ENCODE measurements at regions not wholly inside any gene's neighbourhood (a gene's known extent, or its start where the extent isn't known, plus 50 kb on each side); places are given as distances from the start of the nearest gene placed in this dataset.

DNA sequence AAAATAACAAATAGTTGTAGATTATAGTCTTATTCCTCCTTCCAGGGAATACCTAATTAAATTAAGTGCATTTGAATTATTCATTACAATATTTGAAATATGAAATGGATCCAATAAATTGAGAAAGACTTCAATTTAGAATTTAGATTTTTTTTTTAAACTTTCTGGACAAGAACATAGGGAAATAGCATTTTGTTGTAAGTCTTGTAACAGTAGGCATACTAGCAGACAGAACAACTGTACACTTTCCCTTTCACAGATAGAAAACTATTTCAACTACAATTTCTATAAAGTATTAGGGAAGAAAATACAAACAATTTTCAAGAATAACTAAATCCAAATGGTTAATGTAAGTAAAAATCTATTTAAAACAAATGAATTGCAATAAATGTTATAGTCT lies 577.5 kb downstream of the USP25 start:
- DNase-seq, result no peak

DNA sequence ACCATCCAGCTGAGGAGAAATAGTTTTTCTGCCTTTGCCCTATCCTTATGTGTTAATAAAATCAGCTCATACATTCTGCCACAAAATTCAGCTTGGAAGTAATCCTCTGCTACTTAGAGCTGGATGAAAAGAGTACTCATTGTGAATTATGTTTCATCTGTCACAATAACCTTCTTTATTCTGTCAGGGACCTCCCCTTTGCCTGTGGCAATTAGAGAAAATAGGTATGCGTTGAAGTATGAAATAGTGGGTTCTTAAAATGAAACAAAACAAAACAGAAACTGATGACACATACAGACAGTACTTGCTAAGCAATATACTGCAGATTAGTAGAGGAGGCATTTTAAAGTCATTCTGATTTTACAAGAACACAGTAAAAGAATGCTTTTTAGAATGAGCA lies 578.5 kb downstream of the USP25 start:
- no peak for DNase-seq

DNA sequence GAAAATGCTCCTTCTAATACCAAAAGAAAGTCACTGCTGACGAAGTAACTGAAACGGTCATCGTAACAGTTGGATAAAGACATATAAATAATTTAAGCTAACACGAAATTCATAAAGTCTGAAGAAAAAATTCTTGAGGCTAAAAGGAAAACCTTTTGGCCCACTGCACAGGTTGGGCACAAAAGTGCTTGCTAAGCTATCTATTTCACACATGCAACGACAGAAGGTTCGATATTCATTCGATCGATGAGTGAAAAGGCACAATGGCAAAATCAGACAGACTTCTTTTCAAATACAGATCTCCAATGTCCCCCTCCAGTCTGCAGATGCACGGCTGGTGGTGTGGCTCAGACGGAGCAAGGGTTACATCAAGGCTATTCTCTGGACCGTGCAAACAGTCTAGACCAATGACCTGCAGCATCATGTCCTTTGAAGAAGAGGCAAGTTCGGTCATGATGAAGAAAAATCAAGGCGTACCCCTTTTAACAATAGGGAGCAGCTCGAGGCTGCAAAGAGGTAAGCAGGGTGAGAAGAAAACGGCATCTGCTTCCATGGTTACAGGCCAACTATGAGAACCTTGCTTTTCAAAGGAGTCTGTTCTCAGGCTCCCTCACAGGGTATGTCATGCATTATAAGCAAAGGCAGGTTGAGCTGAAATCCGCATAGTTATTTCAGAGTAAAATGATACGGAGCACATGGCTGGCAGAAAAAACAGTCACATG lies 579.6 kb downstream of the USP25 start:
- DNase-seq, result no peak

DNA sequence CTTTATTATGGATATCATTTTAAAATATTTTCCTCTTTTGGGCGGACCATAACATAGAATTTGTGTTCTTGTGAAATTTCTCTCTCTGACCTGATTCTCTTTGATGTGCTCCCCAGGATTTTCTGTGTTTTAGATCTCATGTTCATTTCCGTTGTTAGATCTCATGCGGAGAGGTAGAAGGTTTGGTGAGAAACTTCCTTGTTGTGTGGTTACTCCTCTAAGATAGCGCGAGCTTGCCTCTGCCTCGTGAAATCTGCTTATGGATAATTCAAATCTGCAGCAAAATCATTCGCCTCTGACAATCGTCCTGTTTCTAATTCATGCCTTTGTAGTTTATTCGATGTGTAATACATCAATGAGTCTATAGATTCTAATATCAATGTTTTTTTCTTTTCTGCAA lies 580.4 kb downstream of the USP25 start:
- DNase-seq, result no peak

DNA sequence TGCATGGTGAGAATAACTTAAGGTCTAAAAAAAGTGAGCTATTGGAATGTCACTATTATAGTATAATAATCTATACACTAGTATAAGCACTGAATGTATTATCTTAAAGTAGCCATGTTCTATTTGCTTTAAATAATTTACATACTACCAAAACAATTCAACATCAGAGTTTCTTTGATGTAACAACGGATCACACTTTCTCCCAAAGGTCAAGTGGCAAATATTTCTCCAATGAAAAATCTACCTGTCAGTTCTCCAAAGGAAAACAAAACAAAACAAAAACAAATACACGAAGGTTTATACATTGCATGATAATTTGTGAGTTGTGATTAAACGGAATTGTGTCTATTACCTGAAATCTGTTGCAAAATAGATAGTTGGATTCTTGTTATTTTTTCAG lies 581.4 kb downstream of the USP25 start:
- no peak for DNase-seq

DNA sequence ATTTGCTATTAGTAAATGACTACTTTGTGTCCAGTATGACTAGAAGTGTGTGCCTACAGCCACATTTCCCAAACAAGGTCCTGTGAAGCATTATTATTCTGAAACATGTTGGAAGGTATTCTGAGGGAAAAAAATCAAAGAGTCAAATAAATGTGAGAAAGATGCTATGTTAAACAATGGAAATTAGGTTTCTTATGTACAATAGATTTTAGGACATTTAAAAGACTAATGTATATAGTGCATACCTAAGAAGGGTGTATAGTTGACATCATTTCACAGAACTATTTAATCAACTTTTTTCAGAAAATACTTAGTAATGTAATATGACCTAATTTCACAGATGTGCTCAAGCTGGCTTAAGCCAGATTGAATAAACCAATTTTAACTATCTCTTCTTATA lies 582.5 kb downstream of the USP25 start:
- DNase-seq, result no peak

DNA sequence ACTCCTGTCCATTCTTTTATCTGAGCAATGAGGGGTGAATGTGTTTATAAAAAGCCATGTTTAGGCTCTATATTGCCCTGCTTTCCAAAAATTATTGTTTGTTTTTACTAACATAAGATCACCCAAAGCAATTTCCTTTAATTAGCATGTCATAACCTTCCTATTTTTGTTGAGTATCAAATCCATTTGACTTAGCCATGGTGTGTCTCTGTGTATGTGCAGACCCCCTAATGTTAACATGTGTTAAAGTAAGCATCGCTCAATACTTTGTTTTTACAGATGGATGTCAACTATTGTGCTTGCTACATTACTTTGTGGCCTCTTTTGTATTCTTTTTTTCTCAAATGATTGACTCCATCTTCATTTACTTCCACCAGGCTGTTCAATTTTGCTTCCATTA lies 585.4 kb downstream of the USP25 start:
- no peak for DNase-seq

DNA sequence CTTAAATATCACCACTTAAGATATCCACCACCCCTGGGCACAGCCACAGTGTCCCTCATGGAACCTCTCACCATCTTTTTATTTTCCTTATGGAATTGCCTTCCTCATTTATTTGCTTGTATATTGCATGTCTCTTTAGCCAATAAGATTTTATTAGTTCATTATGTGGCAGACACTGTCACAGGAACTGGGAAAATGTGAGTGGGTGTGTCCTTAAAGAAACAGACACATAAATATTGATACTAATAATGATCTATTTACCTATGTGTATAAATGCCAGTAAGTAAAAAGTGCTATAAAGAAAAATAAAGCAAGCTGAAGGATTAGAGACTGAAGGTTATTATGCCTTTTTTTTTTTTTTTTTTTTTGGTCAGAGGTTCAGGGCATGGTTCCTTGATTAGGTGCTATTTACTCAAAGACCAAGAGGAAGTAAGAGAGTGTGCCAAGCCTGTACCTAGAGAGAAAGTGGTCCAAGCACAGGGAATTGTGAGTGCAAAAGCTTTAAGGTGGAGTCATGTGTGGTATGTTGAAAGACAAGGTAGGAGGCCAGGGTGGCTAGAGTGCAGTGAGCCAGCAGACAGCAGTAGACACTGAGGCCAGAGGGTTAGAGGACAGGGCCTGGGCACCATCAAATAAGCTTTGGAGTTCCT lies 589.0 kb downstream of the USP25 start:
- DNase-seq, result no peak

DNA sequence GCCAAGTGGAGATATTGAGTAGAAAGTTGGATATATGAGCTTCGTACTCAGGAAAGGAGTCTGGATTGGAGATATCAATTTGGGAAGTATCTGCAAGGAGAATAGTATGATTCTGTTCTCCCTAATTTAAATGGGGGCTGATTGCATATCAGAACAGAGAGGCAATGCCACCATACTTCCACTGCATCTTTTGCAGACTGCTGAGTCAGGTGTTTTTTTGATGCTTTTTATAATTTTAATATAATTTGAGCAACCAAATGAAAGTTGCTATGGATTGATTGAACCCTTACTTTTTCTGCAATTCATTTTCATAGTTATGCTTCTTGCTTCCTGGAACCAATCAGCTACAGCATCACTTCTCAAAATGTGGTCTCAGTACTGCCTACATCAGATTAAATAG lies 590.3 kb downstream of the USP25 start:
- DNase-seq, result no peak

DNA sequence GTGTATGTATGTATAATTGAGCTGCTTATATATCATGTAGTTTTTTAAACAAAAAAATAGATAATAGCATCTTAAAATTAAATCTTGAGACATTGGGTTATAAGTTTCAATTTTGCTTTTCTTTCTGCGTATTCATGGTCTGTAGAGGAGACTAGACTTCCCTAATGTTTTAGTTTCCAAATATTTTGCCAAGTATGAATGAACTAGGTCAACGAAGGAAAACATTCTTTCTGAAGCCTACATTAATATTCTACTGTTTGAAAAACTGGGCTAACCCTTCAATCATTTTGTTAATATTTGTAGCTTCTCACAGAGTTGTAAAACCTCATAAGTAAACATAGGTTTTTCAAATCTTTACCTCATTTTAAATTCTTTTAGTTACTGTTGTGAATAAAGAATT lies 592.7 kb downstream of the USP25 start:
- no peak for DNase-seq

DNA sequence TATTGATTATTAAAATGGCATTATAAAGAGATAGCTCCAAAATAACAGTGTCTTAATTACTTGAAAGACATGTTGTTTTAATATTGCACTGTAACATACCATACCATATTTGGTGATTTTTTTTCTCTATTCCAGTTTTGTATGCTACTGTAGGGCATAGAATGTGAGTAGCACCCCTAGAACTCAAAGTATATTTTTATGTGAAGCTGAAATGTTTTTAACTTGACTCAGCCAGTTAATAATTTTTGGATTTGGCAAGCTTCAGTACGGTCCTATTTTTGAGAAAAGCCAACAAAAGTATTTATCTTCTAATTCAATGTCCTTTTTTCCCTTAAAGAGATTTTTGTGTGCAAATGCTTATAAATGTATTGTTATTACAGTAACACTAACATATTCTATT lies 593.8 kb downstream of the USP25 start:
- DNase-seq, result no peak

DNA sequence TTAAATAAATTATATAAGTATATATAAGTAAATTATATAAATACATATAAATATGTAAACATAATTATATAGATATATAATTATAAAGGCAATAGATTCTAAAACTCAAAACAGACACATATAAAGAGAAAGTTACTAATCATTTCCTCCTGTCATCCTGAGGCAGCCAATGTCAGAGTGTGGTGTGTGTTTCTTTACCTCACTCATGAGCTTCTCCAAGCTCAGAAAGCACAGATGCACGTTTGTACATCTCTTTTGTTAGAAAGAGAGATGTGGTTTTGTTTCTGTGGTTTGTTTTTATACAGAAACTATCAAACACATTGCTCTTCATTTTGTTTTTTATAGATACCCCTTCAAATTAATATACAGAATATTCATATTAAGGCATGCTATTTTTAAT lies 594.8 kb downstream of the USP25 start:
- DNase-seq, result no peak

DNA sequence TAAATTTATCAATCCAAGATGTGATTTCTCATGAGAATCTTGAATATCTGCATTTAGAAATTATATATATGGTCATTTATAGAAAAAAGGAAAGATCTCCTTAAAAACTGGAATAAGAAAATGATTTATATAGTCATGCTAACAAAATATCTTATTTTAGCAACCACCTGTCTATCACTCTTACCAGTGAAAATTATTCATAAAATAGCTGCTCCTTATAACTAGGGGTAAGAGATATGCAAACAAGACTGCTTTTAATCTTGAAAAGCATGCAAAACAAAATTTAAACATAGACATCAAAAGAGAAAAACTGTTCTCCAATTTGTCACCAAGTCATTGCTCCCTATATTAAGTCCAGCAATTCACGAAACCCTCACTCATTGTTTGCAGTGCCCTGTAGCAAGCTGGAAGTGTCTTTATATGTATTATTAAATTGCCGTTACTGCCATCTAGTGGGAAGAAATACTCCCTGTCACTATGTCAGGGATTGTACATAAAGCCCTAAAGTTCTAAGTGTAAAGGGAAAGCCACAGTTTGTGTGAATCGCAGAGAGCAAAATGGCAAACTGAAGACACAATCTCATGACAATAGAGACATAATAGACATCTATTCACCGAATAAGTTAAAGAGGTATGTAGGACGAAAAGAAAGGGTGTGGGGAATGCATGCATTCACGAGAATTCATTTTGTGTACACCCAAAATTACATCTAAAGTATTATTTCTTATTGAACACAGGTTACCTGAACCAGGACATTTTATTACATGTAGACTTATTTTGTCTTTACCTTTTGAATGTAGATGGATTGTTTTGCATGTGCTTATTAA lies 600.5 kb downstream of the USP25 start:
- DNase-seq, result peak; percentile 88

DNA sequence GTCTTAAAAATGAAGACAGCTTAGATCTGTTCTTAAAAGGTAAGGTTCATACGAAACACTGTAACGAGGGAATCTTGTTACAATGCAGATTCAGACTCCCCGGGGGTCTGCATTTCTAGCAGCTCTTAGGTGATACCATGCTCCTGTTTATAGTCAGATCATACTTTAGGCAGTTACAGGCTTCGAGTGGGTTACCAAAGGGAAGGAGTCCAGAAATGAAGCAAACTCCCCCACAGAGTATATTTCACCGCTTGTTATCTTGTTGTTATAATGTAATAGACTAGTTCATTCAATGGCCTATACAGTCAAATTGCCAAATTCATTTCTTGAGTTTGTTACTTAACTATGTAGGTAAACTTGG lies 601.1 kb downstream of the USP25 start:
- DNase-seq, result no peak

DNA sequence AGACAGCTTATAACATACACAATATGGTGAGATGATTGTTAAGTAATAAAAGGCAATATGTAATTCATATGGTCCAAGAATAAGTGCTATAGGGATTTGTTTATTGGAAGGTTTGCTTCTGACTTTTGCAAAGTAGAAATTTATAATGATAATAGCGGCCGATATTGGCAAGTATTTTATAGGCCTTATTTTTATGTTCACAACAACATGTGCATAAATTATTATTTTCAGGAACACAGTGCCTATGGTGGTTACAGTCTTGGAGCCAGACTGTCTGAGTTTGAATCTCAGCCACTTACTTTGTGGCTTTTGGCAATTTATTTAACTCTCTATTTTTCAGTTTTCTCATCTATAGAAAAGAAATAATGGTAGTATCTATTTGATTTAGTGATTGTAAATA lies 607.5 kb downstream of the USP25 start:
- no peak for DNase-seq

DNA sequence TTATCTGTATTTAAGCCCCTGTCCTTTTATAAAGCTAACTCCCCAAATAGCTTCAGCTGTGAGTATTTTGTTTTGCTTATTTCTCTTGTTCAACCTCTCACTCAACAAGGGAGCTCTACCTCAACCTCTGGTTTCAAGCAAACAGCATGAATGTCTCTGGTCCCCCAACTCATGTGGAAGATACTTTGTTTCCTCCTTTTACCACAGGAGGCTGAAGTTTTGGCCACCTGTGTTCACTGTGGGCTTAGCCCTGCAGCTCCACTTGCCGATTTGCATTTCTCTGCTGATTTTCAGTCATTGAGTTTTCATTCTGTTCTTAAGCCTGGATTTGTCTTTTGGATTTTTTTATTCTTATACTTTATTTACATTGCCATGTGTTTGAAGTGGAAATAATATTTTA lies 613.1 kb downstream of the USP25 start:
- DNase-seq, result no peak

DNA sequence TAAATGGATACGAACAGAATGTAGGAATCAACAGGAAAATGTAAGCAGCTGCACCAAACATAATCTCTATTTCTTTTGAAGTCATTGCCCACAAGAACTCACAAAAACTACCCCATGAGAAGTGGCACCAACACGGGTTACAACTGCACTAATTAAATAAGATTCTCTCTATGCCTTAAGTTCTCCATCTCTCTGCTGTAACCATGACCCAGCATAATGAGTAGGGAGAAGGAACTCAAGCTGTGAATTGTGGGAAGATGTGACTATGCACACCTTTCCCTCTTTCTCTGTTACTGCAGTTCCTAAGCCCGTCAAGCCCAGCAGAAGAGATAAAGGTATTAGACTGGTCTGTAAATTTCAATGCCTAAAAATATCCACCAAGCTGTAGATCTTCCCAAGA lies 614.0 kb downstream of the USP25 start:
- no peak for DNase-seq

DNA sequence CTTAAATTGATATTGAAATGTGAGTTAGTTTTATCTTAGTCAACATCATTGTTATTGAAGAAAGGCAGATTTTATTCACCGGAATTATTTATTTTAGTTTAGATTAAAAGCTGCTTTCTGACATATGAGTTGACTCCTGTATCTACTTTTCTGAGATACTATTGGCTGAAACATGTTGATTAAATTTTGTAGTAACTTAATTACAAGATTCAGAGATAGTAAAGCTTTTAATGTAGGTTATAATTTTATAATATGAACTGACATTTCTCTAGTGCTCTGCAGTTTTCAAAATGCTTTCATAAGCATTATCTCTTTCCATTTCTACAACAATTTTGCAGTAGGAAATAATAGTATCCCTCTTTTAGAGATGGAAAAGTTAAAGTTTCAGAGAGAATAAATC lies 616.0 kb downstream of the USP25 start:
- no peak for DNase-seq

DNA sequence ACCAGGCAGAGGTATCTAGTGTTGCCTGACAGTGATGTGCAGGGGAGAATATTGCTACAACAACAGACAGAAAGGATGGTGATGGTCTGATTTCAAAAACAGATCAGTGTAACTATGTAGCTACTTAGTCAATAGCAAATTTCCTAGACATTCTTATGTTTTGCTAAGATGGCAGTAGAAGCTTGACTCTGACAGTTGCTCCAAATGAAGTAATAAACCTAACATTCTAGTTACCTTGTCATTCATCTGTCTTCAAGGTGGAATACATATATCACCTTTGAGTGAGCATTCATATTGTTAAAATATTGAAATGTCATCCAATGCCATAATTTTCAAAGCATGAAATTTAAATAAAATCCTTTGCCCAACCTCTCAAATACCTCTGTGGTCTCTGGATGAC lies 617.4 kb downstream of the USP25 start:
- no peak for DNase-seq

DNA sequence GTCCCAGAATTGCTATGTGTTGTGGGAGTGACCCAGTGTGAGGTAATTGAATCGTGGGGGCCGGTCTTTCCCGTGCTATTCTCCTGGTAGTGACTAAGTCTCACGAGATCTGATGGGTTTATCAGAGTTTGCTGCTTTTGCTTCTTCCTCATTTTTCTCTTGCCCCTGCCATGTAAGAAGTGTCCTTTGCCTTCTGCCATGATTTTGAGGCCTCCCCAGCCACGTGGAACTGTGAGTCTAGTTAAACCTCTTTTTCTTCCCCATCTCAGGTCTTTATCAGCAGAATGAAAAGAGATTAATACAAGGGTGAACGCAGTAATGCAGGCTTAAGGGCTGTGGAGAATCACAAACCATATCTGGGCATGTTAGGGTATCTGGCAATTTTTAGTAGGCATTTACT lies 624.0 kb downstream of the USP25 start:
- no peak for DNase-seq

DNA sequence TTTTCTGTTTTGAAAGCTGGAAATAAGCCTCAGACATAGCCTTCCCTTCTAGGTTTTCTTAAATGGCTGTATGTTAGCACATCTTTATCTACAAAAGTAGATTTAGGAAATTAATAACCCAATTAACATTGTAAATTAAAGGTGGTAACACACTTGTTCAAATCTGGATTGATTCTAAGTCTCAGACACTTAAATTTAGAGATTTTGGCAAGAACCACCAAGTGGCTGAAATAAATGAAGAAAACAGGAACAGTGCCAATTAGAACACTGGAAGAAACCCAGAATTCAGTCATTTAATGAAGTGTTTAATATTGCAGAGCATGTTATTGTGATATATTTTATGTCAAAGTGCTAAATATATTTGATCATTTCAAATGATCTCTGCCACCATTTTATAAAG lies 628.2 kb downstream of the USP25 start:
- no peak for DNase-seq

DNA sequence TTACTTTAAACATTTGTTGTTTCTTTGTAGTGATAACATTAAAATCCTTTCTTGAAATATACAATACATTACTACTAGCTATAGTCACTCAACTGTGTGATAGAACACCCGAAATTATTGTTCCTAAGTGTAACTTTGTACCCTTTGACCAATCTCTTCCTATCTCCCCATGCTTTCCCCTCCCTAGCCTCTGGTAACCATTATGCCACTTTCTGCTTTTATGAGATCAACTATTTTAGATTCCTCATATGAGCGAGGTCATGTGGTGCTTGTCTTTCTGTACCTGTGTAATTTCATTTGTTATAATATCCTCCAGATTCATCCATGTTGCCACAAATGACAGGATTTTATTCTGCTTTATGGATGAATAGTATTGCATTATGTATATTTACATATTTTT lies 629.0 kb downstream of the USP25 start:
- no peak for DNase-seq

DNA sequence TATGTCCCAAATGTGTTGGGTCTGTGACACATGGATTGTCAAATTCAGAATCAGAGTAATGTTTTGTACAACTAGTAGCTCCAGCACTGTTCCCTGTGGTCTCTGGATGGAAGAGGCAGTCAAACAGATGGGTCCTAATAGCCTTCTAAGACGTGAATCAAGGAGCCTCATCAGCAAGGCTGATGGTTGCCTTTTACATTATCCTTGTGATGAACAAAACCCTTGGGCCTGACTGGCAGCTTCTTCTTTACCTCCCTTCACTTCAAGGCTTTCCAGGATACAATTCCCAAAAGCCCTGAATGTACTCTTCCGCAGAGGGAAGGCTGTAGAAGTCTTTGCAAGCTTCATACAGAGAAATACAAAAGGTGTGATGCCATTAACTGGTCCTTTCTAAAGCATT lies 633.3 kb downstream of the USP25 start:
- no peak for DNase-seq

DNA sequence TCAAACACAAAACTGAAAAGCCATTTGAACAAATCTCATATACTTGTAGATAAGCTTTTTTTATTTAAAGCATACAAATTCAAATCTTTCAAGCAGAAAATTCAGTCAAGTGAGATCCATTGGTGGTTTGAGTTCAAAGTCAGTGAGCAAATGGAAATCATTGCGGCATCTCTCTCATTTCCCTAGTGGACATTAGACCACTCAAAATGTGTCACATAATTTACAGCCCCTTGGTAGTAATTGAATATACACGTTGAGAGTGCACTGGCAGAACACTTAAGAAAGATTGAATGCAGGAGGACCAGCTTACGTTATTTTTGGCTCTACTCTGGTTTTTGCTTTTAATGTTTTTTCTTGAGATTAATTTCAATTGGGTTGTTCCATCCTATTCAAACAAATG lies 633.7 kb downstream of the USP25 start:
- peak; percentile 12 for DNase-seq

Measured in left kidney (tissue), 1 donor.